OCI-LY1 (cell line): ENCODE measurements at regions not wholly inside any gene's neighbourhood (a gene's known extent, or its start where the extent isn't known, plus 50 kb on each side); places are given as distances from the start of the nearest gene placed in this dataset.
"Not testable (repeated sequence)": the region's sequence is repeated elsewhere in the genome, so short reads cannot be mapped to it uniquely, and the experiment has no call there.

ENCODE experiments used
- H2AFZ ChIP-seq: fragments of 200-600 bp; sonication (generic), shearing (Covaris generic); 2 replicates; pipeline ENCODE4 v1.6.0; 2014; ENCODE audit warnings: antibody characterized with exemption, mild to moderate bottlenecking, low read length
- H3F3A ChIP-seq: fragments of 200-600 bp; sonication (generic), shearing (Covaris generic); 2 replicates; pipeline ENCODE4 v1.6.0; 2014; ENCODE audit warnings: mild to moderate bottlenecking, antibody characterized with exemption, low read length, moderate library complexity; ENCODE audit not compliant: insufficient read depth
- H3K27ac ChIP-seq: fragments of 200-600 bp; sonication (generic); 2 replicates; pipeline ENCODE4 v1.5.1; 2014; ENCODE audit warnings: low read length, mixed run types, mild to moderate bottlenecking, low read depth; ENCODE audit not compliant: poor library complexity, severe bottlenecking
- H3K27me3 ChIP-seq: fragments of 200-600 bp; sonication (generic); 2 replicates; pipeline ENCODE4 v1.6.0; 2014; ENCODE audit warnings: antibody characterized with exemption, mild to moderate bottlenecking, low read length, moderate library complexity; ENCODE audit not compliant: insufficient read depth
- H3K36me3 ChIP-seq: fragments of 200-600 bp; sonication (generic); 2 replicates; pipeline ENCODE4 v1.6.1; 2014; ENCODE audit warnings: mild to moderate bottlenecking, antibody characterized with exemption, low read length, moderate library complexity, mixed read lengths; ENCODE audit not compliant: insufficient read depth
- H3K4me1 ChIP-seq: fragments of 200-600 bp; sonication (generic); 2 replicates; pipeline ENCODE4 v1.5.1; 2014; ENCODE audit warnings: mild to moderate bottlenecking, low read length, moderate library complexity; ENCODE audit not compliant: insufficient read depth, severe bottlenecking
- H3K4me2 ChIP-seq: fragments of 200-600 bp; sonication (generic), shearing (Covaris generic); 2 replicates; pipeline ENCODE4 v1.6.1; 2014; ENCODE audit warnings: low read length
- H3K4me3 ChIP-seq: fragments of 200-600 bp; sonication (generic); 2 replicates; pipeline ENCODE4 v1.5.1; 2014; ENCODE audit warnings: low read length, low read depth, mild to moderate bottlenecking, mixed read lengths; ENCODE audit not compliant: poor library complexity, severe bottlenecking
- H3K79me2 ChIP-seq: fragments of 200-600 bp; shearing (Covaris generic); 2 replicates; pipeline ENCODE4 v1.6.1; 2016; ENCODE audit warnings: mixed run types, low read length, mixed read lengths; ENCODE audit not compliant: insufficient read depth
- H3K9ac ChIP-seq: fragments of 200-600 bp; sonication (generic), shearing (Covaris generic); 2 replicates; pipeline ENCODE4 v1.6.1; 2014; ENCODE audit warnings: mild to moderate bottlenecking, low read length, mixed read lengths
- H3K9me2 ChIP-seq: fragments of 200-600 bp; sonication (generic), shearing (Covaris generic); 2 replicates; pipeline ENCODE4 v1.6.1; 2014; ENCODE audit warnings: low read depth, mild to moderate bottlenecking, low read length, mixed read lengths
- H3K9me3 ChIP-seq: fragments of 200-600 bp; shearing (Covaris generic); 2 replicates; pipeline ENCODE4 v1.6.1; 2014; ENCODE audit warnings: low read length, mixed read lengths
- H4K20me1 ChIP-seq: fragments of 200-600 bp; sonication (generic), shearing (Covaris generic); 2 replicates; pipeline ENCODE4 v1.6.0; 2016; ENCODE audit warnings: mild to moderate bottlenecking, low read length; ENCODE audit not compliant: insufficient read depth
- EZH2 ChIP-seq: fragments of 200-600 bp; sonication (generic), shearing (Covaris generic); IDR thresholded peaks from 2 replicates; pipeline ENCODE4 v1.8.0; 2017; ENCODE audit warnings: borderline replicate concordance, mixed run types, mild to moderate bottlenecking, antibody characterized with exemption, low read length, moderate library complexity, mixed read lengths
- TF ChIP-seq, protein P1 (sequence below): fragments of 200-600 bp; sonication (generic), shearing (Covaris generic); IDR thresholded peaks from 2 replicates; pipeline ENCODE4 v1.5.1; 2017; ENCODE audit warnings: mild to moderate bottlenecking, antibody characterized with exemption, low read length, moderate library complexity, mixed read lengths

DNA sequence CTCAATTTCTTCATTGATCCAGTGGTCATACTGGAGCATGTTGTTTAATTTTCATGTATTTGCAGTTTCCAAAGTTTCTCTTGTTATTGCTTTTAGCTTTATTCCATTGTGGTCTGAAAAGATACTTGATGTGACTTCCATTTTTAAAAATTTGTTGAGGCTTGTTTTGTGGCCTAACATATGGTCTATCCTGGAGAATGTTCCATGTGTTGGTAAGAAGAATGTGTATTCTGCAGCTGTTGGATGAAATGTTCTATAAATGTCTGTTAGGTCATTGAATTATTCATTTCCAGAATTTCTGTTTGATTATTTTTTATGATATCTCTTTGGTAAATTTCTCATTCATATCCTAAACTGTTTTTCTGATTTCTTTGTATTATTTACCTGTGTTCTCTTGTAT, 139.8 kb upstream of the THUMPD2 start:
- Histone ChIP-seq H3K9ac (no peak overlapping the region), H3K4me1 (no peaks in the 10 kb centered on the region), H3K9me3 (no peaks in the 10 kb centered on the region), H3K27me3 (no peaks in the 10 kb centered on the region), H3K27ac (no peak overlapping the region), H3K36me3 (no peaks in the 10 kb centered on the region), H2AFZ (no peak overlapping the region), H3F3A (no peaks in the 10 kb centered on the region), H3K4me2 (no peak overlapping the region), H4K20me1 (no peaks in the 10 kb centered on the region), H3K79me2 (no peaks in the 10 kb centered on the region), H3K9me2 (no peaks in the 10 kb centered on the region), H3K4me3 (no peak overlapping the region)
- TF ChIP-seq, protein P1, sequence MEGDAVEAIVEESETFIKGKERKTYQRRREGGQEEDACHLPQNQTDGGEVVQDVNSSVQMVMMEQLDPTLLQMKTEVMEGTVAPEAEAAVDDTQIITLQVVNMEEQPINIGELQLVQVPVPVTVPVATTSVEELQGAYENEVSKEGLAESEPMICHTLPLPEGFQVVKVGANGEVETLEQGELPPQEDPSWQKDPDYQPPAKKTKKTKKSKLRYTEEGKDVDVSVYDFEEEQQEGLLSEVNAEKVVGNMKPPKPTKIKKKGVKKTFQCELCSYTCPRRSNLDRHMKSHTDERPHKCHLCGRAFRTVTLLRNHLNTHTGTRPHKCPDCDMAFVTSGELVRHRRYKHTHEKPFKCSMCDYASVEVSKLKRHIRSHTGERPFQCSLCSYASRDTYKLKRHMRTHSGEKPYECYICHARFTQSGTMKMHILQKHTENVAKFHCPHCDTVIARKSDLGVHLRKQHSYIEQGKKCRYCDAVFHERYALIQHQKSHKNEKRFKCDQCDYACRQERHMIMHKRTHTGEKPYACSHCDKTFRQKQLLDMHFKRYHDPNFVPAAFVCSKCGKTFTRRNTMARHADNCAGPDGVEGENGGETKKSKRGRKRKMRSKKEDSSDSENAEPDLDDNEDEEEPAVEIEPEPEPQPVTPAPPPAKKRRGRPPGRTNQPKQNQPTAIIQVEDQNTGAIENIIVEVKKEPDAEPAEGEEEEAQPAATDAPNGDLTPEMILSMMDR: no peak
- TF ChIP-seq EZH2: no peak

DNA sequence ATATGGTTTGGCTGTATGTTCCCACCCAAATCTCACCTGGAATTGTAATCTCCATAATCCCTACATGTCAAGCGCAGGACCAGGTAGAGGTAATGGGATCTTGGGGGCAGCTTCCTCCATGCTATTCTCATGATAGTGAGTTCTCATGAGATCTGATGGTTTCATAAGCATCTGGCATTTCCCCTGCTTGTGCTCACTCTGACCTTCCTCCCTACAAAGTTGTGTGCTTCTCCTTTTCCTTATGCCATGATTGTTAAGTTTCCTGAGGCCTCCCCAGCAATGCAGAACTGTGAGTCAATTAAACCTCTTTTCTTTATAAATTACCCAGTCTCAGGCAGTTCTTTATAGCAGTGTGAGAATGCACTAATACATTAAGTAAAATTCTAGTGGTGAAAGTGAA, 138.3 kb upstream of the THUMPD2 start:
- H3K79me2 ChIP-seq, H3K9me3 ChIP-seq, H4K20me1 ChIP-seq, H3K4me3 ChIP-seq, H3K4me2 ChIP-seq, H3K9ac ChIP-seq, H3F3A ChIP-seq, H3K27ac ChIP-seq, H3K9me2 ChIP-seq, H3K4me1 ChIP-seq, H3K36me3 ChIP-seq, H3K27me3 ChIP-seq, H2AFZ ChIP-seq: not testable (repeated sequence)

DNA sequence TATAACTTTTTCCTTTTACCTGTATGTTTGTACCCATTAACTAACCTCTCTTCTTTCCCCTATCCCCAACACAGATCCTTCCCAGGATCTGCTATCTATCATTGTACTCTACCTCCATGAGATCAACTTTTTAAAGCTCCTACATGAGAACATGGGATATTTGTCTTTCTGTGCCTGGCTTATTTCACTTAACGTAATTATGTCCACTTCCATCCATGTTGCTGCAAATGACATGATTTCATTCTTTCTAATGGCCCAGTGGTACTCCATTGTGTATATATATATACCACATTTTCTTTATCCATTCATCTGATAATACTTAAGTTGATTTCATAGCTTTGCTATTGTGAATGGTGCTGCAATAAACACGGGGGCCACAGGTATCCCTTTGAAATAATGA, 135.9 kb upstream of the THUMPD2 start:
- H2AFZ ChIP-seq: no peak overlapping the region
- H4K20me1 ChIP-seq: no peaks in the 10 kb centered on the region
- no peaks in the 10 kb centered on the region for H3K36me3 ChIP-seq
- H3K9me3 ChIP-seq: no peaks in the 10 kb centered on the region
- H3K9me2 ChIP-seq: no peaks in the 10 kb centered on the region
- no peak for TF ChIP-seq EZH2
- TF ChIP-seq, protein P1: no peak
- H3K79me2 ChIP-seq: no peaks in the 10 kb centered on the region
- no peak overlapping the region for H3K4me3 ChIP-seq
- H3K27me3 ChIP-seq: no peaks in the 10 kb centered on the region
- no peak overlapping the region for H3K27ac ChIP-seq
- H3F3A ChIP-seq: no peaks in the 10 kb centered on the region
- no peaks in the 10 kb centered on the region for H3K4me1 ChIP-seq
- H3K9ac ChIP-seq: no peak overlapping the region
- H3K4me2 ChIP-seq: no peak overlapping the region

DNA sequence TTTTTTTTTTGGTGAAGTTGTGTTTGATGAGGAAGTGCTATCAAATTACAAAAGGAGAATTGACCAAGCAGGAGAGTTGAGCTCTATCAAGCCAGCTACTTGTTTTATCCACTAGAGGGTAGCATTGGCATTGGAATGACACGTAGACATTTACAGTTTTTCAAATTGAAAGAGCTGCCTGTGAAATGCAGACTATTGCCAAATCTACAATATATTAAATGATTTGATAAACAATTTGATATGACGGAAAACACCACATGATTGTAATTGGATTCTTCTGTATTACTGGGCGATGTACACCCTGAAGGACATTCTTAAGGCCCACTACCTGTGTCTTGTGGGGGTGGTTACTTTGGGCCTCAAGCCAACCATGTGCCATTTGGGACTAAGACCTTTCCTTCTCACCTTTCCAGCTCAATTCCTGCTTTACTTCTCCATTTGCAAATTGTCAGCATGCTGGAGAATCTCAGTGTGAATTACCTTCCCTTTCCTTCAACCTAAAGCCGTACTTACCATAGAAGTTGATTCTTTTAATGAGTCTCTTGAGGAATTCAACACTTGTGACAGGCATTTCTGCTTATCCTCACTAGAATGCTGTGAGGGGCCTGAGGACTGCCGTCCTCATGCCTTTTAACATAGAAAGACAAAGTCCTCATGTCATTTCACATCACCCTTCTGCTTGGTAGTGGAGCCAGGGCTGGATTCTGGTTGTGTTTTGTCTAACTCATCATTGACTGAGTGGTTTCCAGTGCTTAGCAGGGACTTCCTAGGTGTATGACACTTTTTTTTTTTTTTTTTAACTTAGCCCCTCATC, 134.8 kb upstream of the THUMPD2 start:
- no peaks in the 10 kb centered on the region for H3K79me2 ChIP-seq
- no peak overlapping the region for H2AFZ ChIP-seq
- no peak overlapping the region for H3K4me2 ChIP-seq
- H3K9me2 ChIP-seq: no peaks in the 10 kb centered on the region
- H3K27me3 ChIP-seq: no peaks in the 10 kb centered on the region
- H3K9me3 ChIP-seq: no peaks in the 10 kb centered on the region
- TF ChIP-seq, protein P1: peak; percentile 87
- no peak for TF ChIP-seq EZH2
- H3K9ac ChIP-seq: no peak overlapping the region
- no peaks in the 10 kb centered on the region for H3K4me1 ChIP-seq
- no peak overlapping the region for H3K27ac ChIP-seq
- no peaks in the 10 kb centered on the region for H3K36me3 ChIP-seq
- no peaks in the 10 kb centered on the region for H4K20me1 ChIP-seq
- no peak overlapping the region for H3K4me3 ChIP-seq
- H3F3A ChIP-seq: no peaks in the 10 kb centered on the region
